VCaP (cell line): ENCODE measurements at regions not wholly inside any gene's neighbourhood (a gene's known extent, or its start where the extent isn't known, plus 50 kb on each side); places are given as distances from the start of the nearest gene placed in this dataset.

ENCODE experiments used
- H3K27ac ChIP-seq: fragments of 450-650 bp; 2 replicates; pipeline ENCODE4 v1.5.1; 2017
- TF ChIP-seq, protein P1 (sequence below): fragments of 450-650 bp; conservative IDR thresholded peaks from 2 replicates; pipeline ENCODE4 v1.5.1; 2017; ENCODE audit warnings: mild to moderate bottlenecking, moderate library complexity

DNA sequence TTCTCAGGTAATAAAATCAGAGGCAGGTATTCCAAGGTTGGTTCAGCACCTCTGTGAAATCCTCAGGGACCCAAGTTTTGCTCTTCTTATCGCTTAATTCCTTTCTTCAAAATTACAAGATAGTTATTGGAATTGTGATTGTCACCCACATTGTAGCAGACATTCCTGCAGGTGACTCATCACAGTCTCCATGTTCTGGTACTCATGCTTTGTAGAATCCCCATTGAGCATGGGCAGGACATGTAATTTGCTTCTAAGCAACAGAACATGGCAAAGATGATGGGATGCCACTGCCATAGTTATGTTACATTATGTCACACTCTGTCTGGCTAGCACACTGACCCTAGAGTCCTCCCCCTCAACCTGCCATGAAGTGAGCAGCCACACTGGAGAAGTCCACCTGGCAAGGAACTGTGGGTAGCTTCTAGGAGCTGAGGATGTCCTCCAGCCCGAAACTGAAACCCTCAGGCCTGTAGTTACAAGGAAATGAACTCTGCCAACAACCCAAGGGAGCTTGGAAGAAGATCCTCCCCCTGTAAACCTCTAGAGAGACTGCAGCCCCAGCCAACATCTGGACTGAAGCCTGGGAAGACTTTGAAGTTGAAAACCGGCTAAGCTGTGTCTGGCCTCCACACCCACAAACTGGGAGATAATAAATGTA, 58.3 kb upstream of the GUCY1A1 start:
- H3K27ac ChIP-seq = no peak overlapping the region
- TF ChIP-seq, protein P1, sequence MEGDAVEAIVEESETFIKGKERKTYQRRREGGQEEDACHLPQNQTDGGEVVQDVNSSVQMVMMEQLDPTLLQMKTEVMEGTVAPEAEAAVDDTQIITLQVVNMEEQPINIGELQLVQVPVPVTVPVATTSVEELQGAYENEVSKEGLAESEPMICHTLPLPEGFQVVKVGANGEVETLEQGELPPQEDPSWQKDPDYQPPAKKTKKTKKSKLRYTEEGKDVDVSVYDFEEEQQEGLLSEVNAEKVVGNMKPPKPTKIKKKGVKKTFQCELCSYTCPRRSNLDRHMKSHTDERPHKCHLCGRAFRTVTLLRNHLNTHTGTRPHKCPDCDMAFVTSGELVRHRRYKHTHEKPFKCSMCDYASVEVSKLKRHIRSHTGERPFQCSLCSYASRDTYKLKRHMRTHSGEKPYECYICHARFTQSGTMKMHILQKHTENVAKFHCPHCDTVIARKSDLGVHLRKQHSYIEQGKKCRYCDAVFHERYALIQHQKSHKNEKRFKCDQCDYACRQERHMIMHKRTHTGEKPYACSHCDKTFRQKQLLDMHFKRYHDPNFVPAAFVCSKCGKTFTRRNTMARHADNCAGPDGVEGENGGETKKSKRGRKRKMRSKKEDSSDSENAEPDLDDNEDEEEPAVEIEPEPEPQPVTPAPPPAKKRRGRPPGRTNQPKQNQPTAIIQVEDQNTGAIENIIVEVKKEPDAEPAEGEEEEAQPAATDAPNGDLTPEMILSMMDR = no peak

DNA sequence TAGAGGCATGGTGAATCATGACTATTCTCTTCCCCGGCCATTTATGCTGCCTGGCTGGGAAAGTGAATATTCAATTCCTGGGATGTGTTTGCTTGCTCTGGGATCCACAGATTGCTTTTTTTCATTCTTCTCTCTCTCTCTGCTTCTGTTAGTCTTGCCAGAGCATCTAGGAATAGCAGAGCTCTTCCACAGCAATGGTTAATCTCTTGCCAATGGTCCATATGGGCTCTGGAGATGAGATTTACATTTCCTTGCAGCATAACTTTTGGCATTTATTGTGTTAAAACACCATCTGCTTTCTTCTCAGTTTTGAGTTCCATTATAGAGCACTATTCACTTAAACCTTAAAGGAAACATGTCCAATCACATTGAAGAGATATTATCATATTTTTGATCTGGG, 59.2 kb upstream of the GUCY1A1 start:
- no peak overlapping the region for H3K27ac ChIP-seq
- TF ChIP-seq, protein P1 = no peak

DNA sequence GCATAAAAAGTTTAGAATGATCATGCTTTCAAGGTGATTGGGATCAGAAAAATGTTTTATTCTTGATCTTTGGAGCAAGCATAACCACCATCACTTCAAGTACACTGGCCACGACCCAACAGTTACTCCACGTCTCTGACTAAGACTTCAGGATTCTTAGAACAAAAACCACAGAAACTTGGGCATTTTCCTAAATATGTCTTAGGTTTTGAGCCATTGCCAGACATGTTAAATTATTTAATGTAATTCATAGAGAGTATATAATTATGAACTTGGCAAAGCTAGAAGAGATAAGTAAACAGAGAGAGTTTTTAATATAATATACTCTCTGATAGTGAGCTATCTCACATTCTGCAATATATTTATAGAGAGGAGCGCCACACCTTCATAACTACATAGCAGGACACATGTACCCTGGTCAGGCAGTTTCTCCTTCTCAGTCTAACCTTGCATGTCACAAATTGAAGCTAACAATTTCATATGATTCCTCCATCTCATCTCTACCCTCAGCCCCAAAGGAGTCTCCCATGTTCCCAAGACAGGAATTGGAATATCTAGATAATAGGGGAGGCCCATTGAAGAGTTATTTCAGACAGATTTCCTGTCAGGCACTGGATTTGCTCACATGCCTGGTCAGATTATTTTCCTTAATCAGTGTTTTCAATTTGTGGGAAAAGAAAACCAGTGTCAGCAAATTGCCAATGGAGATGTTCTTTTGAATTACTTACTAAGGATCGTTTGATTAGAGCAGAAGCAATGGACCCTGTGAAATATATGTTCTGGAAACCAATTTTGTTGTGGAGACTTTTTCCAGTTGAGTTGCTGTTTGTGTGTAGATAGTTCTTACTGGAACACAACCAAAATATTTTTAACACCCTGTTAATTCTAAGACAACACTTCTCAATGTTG, 61.7 kb upstream of the GUCY1A1 start:
- TF ChIP-seq, protein P1 = no peak
- H3K27ac ChIP-seq = no peak overlapping the region

DNA sequence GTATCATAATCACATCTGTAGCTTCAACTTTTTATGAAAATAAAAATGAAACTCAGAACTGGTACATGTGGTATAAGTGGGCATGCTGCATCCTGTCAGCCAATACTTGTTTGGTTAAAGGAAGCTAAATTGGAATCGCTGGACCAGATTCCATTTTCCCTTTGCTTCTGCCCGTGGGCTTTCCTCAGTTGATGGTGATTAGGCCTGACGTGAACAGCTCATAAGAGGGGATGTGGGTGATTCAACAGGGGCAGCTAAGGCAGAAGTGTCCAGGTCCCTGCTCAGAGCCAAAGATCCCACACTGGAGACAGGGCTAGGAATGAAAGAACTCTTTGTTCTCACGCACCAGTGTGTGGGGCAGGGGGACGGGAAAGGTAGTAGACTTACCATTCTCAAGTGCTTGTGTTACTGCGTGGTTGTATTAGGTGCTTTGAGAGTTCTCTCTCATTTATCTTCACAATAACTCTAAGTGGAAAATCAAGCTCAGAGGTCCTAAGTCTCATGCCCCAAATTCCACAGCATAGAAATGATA, 63.2 kb upstream of the GUCY1A1 start:
- no peak overlapping the region for H3K27ac ChIP-seq
- TF ChIP-seq, protein P1 = no peak

DNA sequence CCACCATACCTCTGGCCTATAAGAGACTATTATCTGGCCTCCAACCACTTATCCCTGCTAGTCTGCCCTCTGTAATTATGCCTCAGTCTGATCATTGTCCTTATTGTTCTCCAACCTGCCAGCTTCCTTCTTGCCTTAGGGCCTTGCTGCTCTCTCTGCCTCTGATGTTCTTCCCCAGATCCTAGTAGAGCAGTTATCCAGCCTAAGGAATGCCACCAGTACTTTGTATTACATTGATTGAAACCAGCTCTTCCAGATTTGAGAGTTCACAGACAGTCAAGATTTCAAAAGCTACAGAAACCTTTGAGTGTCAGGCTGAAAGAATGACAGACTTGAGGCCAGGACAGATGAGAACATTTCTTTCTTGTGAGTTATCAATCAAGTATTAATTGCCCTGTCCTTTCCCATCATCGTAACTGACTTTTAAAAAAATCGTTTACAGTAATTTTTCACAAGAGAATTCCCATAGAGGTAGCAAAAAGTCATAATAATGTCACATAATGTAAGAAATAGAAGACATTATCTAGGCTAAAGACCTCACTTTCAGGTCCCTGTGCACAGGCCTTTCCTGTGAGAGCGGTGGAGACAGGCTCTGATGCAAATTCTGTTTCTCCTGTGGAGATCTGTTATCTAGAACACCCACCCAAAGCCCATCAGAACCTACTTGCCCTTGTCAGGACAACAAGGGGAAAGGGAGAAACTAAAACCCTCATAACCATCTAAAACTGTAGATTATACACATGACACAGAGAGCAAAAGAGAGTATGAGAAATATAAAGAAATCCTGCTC, 64.1 kb upstream of the GUCY1A1 start:
- TF ChIP-seq, protein P1 = no peak
- H3K27ac ChIP-seq = no peak overlapping the region

DNA sequence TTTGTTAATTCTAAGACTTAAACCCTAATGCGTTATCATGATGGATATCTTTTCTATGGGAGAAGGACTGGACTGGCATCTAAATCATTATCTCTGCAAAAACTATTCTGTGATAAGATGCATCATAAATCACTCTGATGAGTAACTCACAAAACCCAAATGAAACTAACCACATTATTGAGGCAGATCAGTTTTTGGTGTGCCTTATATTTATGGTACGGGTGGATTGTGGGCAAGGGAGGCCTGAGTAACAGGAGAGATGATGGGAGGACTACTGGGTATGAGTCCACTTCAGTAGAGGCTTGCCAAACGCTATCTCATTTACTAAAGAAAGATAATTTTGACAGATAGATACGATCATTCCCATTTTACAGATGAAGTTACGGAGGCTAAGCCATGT, 66.4 kb upstream of the GUCY1A1 start:
- TF ChIP-seq, protein P1 = no peak
- H3K27ac ChIP-seq = no peak overlapping the region

DNA sequence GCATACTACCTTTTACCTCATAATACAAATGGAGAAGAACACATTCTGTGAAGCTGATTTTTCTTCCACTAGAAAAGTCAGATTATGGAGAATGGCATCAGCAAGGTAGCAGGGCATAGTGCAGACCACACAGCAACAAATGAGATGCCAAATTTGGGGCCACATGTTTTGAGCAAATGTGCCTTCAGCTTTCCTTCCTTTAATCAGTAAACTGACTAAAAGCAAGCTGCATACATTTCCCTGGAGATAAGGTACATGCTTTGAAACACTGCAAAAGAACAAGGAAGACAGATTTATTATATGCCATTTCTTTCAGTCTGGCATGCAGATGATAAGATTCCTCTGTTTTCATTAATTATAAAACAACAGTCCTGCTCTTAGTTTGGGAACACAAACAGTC, 67.1 kb upstream of the GUCY1A1 start:
- H3K27ac ChIP-seq = no peak overlapping the region
- TF ChIP-seq, protein P1 = no peak
